GM23338 (cell line): ENCODE measurements at regions not wholly inside any gene's neighbourhood (a gene's known extent, or its start where the extent isn't known, plus 50 kb on each side); places are given as distances from the start of the nearest gene placed in this dataset.

Experiments
- CREB1 ChIP-seq: fragments of 250-450 bp; sonication (Bioruptor Pico); IDR thresholded peaks from 2 replicates; pipeline ENCODE4 v1.5.0; 2020; ENCODE audit warnings: low read depth, mild to moderate bottlenecking, moderate library complexity
- CTCF ChIP-seq, 2 experiments: fragments of 200-600 bp in 1 of 2; sonication (generic) in 1 of 2; conservative IDR thresholded peaks; 2 replicates each; pipeline versions ENCODE4 v1.5.1 to v1.6.1; 2016 to 2017; ENCODE audit warnings: antibody characterized with exemption in 2 of 2, low read depth in 2 of 2, mild to moderate bottlenecking in 2 of 2, moderate library complexity in 1 of 2
- EZH2 ChIP-seq: fragments of 200-600 bp; sonication (generic); IDR thresholded peaks from one replicate; pipeline ENCODE4 v1.8.0; 2017; ENCODE audit warnings: antibody characterized with exemption, mild to moderate bottlenecking, low read depth; ENCODE audit not compliant: unreplicated experiment
- NANOG ChIP-seq: IDR thresholded peaks from 2 replicates; pipeline ENCODE4 v1.6.1; 2016; ENCODE audit warnings: antibody characterized with exemption, borderline replicate concordance
- POLR2AphosphoS5 ChIP-seq: IDR thresholded peaks from 2 replicates; pipeline ENCODE4 v1.6.1; 2016; ENCODE audit warnings: antibody characterized with exemption, low read depth
- REST ChIP-seq: IDR thresholded peaks from one replicate; pipeline ENCODE4 v1.6.1; 2018; ENCODE audit warnings: antibody characterized with exemption; ENCODE audit not compliant: unreplicated experiment
- STAT1 ChIP-seq: IDR thresholded peaks from one replicate; pipeline ENCODE4 v1.6.1; 2016; ENCODE audit warnings: antibody characterized with exemption; ENCODE audit not compliant: unreplicated experiment
- ZNF114 ChIP-seq: fragments of 250-450 bp; sonication (Bioruptor Pico); IDR thresholded peaks from 2 replicates; pipeline ENCODE4 v1.5.0; 2020; ENCODE audit warnings: mild to moderate bottlenecking, moderate library complexity
- ZNF331 ChIP-seq: fragments of 250-450 bp; sonication (Bioruptor Pico); IDR thresholded peaks from 2 replicates; pipeline ENCODE4 v1.5.0; 2020; ENCODE audit warnings: low read depth, mild to moderate bottlenecking, moderate library complexity

- TF ChIP-seq CTCF (conservative IDR thresholded peaks at IDR 0.05; ENCODE audit: low read depth in 2 of 2) = no peak
- no peak for TF ChIP-seq CREB1 (CRISPR knock-in tag)
- no peak for TF ChIP-seq EZH2
- TF ChIP-seq POLR2AphosphoS5 = no peak
- TF ChIP-seq REST = no peak
- no peak for TF ChIP-seq ZNF114 (CRISPR knock-in tag)
- TF ChIP-seq ZNF331 (CRISPR knock-in tag) = no peak
- no peak for TF ChIP-seq STAT1
- TF ChIP-seq NANOG = no peak
Observed at GRCh38 chr13:87537951-87538350, 133.2 kb upstream of the SLITRK5 start.
